Fibroblast of lung (primary cell): ENCODE measurements at regions not wholly inside any gene's neighbourhood (a gene's known extent, or its start where the extent isn't known, plus 50 kb on each side); places are given as distances from the start of the nearest gene placed in this dataset.

ENCODE experiments used
- DNase-seq, 2 donors: peaks; one replicate each; pipeline versions ENCODE4 v3.0.0 to v3.0.0-alpha.2; 2010; ENCODE audit warnings: low read depth in 2 of 2
- H2AFZ ChIP-seq: 2 replicates; pipeline ENCODE4 v1.5.1; 2012; ENCODE audit warnings: low read length, control low read depth, inconsistent platforms
- H3K27ac ChIP-seq: 2 replicates; pipeline ENCODE4 v1.5.1; 2011; ENCODE audit warnings: low read length, control low read depth; ENCODE audit not compliant: insufficient read depth
- H3K27me3 ChIP-seq: 2 replicates; pipeline ENCODE4 v1.5.1; 2011; ENCODE audit warnings: mild to moderate bottlenecking, low read length; ENCODE audit not compliant: control insufficient read depth, insufficient read depth
- H3K36me3 ChIP-seq: 2 replicates; pipeline ENCODE4 v1.5.1; 2011; ENCODE audit warnings: low read length; ENCODE audit not compliant: control insufficient read depth, insufficient read depth
- H3K4me1 ChIP-seq: 2 replicates; pipeline ENCODE4 v1.5.1; 2011; ENCODE audit warnings: low read length; ENCODE audit not compliant: control insufficient read depth, insufficient read depth; ENCODE audit errors: extremely low read depth
- H3K4me2 ChIP-seq: 2 replicates; pipeline ENCODE4 v1.5.1; 2011; ENCODE audit warnings: low read length, control low read depth; ENCODE audit not compliant: insufficient read depth; ENCODE audit errors: extremely low read depth
- H3K4me3 ChIP-seq, 4 experiments: fragments of 200-600 bp in 1 of 4; sonication (generic) in 1 of 4; replicated peaks in 1 of 4; 2 replicates each; pipeline ENCODE4 v1.5.1; 2011 to 2016; ENCODE audit warnings: low read length in 4 of 4, low read depth in 3 of 4, mild to moderate bottlenecking in 3 of 4, control low read depth in 2 of 4, inconsistent platforms in 1 of 4, mixed read lengths in 1 of 4; ENCODE audit not compliant: insufficient read depth in 1 of 4; ENCODE audit errors: control extremely low read depth in 1 of 4
- H3K79me2 ChIP-seq: 2 replicates; pipeline ENCODE4 v1.5.1; 2012; ENCODE audit warnings: mild to moderate bottlenecking, low read length, inconsistent platforms; ENCODE audit not compliant: control insufficient read depth, insufficient read depth
- H3K9ac ChIP-seq: 2 replicates; pipeline ENCODE4 v1.5.1; 2011; ENCODE audit warnings: mild to moderate bottlenecking, low read length, control low read depth; ENCODE audit not compliant: insufficient read depth
- H3K9me3 ChIP-seq: 2 replicates; pipeline ENCODE4 v1.5.1; 2012; ENCODE audit warnings: low read depth, low read length; ENCODE audit not compliant: control insufficient read depth, insufficient read depth
- H4K20me1 ChIP-seq: 2 replicates; pipeline ENCODE4 v1.5.1; 2011; ENCODE audit warnings: low read length; ENCODE audit not compliant: control insufficient read depth, insufficient read depth; ENCODE audit errors: extremely low read depth
- EZH2 ChIP-seq: IDR thresholded peaks from 2 replicates; pipeline ENCODE4 v1.5.1; 2012; ENCODE audit warnings: low read length, control low read depth, mild to moderate bottlenecking; ENCODE audit errors: missing control alignments
- TF ChIP-seq, protein P1 (sequence below), 2 donors: IDR thresholded peaks in 1 of 2; conservative IDR thresholded peaks in 1 of 2; 1 replicate in 1 of 2; 2 replicates in 1 of 2; pipeline ENCODE4 v1.5.1; 2011 to 2012; ENCODE audit warnings: low read length in 2 of 2, control low read depth in 1 of 2, inconsistent platforms in 1 of 2, low read depth in 1 of 2, mild to moderate bottlenecking in 1 of 2

DNA sequence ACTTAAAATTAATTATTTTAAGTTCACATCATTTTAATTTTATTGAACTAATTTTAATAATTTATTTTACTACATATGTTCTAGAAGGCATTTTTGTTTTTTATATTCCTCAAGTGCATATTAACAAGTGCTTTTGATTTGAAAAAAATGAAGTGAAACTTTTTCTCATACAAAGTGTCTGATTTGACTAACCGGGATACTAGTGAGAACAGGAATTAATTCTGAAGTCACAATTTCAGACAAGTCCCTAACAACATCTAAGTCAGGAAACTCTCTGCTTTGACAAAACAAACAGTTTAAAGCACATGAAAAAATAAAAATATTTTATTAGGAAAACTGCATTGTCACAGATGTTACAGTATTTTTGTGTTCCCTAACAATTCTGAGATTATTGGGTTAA is 1166.3 kb upstream of the CITED2 start:
- no peaks in the 10 kb centered on the region for H3K27me3 ChIP-seq
- no peak overlapping the region for H3K4me3 ChIP-seq
- no peak overlapping the region for H3K4me2 ChIP-seq
- no peak for TF ChIP-seq EZH2
- TF ChIP-seq, protein P1, sequence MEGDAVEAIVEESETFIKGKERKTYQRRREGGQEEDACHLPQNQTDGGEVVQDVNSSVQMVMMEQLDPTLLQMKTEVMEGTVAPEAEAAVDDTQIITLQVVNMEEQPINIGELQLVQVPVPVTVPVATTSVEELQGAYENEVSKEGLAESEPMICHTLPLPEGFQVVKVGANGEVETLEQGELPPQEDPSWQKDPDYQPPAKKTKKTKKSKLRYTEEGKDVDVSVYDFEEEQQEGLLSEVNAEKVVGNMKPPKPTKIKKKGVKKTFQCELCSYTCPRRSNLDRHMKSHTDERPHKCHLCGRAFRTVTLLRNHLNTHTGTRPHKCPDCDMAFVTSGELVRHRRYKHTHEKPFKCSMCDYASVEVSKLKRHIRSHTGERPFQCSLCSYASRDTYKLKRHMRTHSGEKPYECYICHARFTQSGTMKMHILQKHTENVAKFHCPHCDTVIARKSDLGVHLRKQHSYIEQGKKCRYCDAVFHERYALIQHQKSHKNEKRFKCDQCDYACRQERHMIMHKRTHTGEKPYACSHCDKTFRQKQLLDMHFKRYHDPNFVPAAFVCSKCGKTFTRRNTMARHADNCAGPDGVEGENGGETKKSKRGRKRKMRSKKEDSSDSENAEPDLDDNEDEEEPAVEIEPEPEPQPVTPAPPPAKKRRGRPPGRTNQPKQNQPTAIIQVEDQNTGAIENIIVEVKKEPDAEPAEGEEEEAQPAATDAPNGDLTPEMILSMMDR (conservative IDR thresholded peaks at IDR 0.05 in 1 of 2, IDR thresholded peaks at IDR 0.05 in 1 of 2; ENCODE audit: low read depth in 1 of 2, low read length in 2 of 2) = no peak
- no peaks in the 10 kb centered on the region for H3K9me3 ChIP-seq
- no peak overlapping the region for H2AFZ ChIP-seq
- H3K4me1 ChIP-seq = peaks cover 19% of the 10 kb centered on the region
- H3K36me3 ChIP-seq = no peaks in the 10 kb centered on the region
- no peak for DNase-seq
- H4K20me1 ChIP-seq = no peaks in the 10 kb centered on the region
- no peak overlapping the region for H3K27ac ChIP-seq
- H3K79me2 ChIP-seq = no peaks in the 10 kb centered on the region
- no peak overlapping the region for H3K9ac ChIP-seq

DNA sequence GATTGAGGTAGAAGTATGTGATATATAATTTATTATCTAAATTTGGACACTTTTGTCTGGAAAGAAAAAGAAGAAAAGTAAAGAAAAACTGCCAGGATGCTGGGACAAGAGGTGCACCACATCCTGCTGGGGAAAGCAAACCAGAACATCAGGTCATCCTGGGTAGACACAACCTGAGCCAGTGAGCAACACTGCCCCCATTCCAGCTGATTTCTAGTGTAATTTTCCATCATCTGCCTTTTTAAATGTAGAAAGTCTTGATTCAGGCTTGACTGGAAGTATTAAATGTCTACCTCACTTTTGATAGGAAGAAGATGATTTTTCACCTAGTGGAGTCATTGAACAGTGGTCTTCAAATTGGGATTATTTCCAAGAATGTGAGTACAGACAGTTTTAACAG is 1164.5 kb upstream of the CITED2 start:
- H3K36me3 ChIP-seq = no peaks in the 10 kb centered on the region
- no peak overlapping the region for H3K4me2 ChIP-seq
- TF ChIP-seq, protein P1 (conservative IDR thresholded peaks at IDR 0.05 in 1 of 2, IDR thresholded peaks at IDR 0.05 in 1 of 2; ENCODE audit: low read depth in 1 of 2, low read length in 2 of 2) = no peak
- no peak for TF ChIP-seq EZH2
- H3K27me3 ChIP-seq = no peaks in the 10 kb centered on the region
- no peaks in the 10 kb centered on the region for H3K79me2 ChIP-seq
- peak overlapping the region; percentile 53 for H3K27ac ChIP-seq
- H3K4me3 ChIP-seq = no peak overlapping the region
- no peak overlapping the region for H3K9ac ChIP-seq
- H3K4me1 ChIP-seq = peaks cover 19% of the 10 kb centered on the region
- DNase-seq = peak in 1 of 2 donors; percentile 57
- no peak overlapping the region for H2AFZ ChIP-seq
- no peaks in the 10 kb centered on the region for H4K20me1 ChIP-seq
- H3K9me3 ChIP-seq = no peaks in the 10 kb centered on the region

DNA sequence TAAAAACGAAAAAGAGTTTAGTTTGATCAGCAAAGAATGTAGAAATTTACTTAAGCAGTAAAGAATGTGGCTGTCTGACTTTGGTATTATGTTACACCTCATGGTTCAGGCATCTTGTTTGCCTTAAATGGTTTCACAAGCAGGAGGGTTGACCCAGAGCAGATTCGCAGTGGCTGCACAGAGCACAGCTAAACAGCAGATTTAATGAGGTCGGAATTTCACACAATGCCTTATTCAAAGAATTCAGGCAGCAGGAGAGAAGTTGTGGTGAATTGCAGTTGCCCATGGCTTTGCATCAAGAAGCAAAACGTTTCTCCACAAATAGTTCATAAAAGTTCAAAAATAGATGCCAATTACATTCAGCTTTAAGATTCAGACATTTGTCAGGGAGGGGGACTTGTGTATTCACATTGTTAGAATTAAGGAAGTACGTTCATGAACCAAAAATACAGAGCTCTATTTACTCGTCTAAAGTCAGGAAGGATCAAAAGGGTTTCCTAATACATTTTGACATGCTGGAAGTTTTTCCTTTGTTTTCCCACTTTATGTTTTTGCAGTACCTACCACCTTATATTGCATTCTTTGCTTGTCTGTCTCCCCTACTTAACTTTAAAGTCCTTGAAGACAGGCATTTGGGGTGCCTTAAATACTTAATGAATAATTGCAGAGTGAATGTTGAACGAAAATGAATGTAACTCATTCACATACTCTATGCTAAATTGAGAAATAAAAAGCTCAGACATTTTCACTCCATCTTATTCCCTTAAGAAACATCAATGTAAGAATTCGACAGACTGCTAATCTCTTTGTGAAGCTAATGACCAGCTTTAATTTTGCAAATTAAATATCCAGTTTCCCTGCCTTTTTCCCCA is 1163.6 kb upstream of the CITED2 start:
- H2AFZ ChIP-seq = no peak overlapping the region
- peaks cover 19% of the 10 kb centered on the region for H3K4me1 ChIP-seq
- no peaks in the 10 kb centered on the region for H3K79me2 ChIP-seq
- peak overlapping the region in 1 of 4 experiments; percentile 21 for H3K4me3 ChIP-seq
- H3K9me3 ChIP-seq = no peaks in the 10 kb centered on the region
- H3K36me3 ChIP-seq = no peaks in the 10 kb centered on the region
- no peak for TF ChIP-seq EZH2
- TF ChIP-seq, protein P1 (conservative IDR thresholded peaks at IDR 0.05 in 1 of 2, IDR thresholded peaks at IDR 0.05 in 1 of 2; ENCODE audit: low read depth in 1 of 2, low read length in 2 of 2) = no peak
- peak overlapping the region; percentile 71 for H3K27ac ChIP-seq
- peak; percentile 98 to 100 for DNase-seq
- no peaks in the 10 kb centered on the region for H4K20me1 ChIP-seq
- H3K27me3 ChIP-seq = no peaks in the 10 kb centered on the region
- H3K4me2 ChIP-seq = peak overlapping the region; percentile 83
- no peak overlapping the region for H3K9ac ChIP-seq
